HUES64 (cell line): ENCODE measurements at regions not wholly inside any gene's neighbourhood (a gene's known extent, or its start where the extent isn't known, plus 50 kb on each side); places are given as distances from the start of the nearest gene placed in this dataset.

ENCODE experiments used
- H3K27ac ChIP-seq: 2 replicates; pipeline ENCODE4 v1.7.0; 2013; ENCODE audit warnings: low read depth, low read length, inconsistent platforms
- H3K27me3 ChIP-seq: 2 replicates; pipeline ENCODE4 v1.6.1; 2013; ENCODE audit warnings: mild to moderate bottlenecking, low read length; ENCODE audit not compliant: insufficient read depth
- H3K36me3 ChIP-seq: 2 replicates; pipeline ENCODE4 v1.6.1; 2013; ENCODE audit warnings: mild to moderate bottlenecking, low read length; ENCODE audit not compliant: insufficient read depth
- H3K4me1 ChIP-seq: 2 replicates; pipeline ENCODE4 v1.6.1; 2013; ENCODE audit warnings: mild to moderate bottlenecking, low read length, moderate library complexity; ENCODE audit not compliant: insufficient read depth
- H3K4me3 ChIP-seq: 2 replicates; pipeline ENCODE4 v1.5.1; 2013; ENCODE audit warnings: mild to moderate bottlenecking, low read length, moderate library complexity
- H3K9ac ChIP-seq: 2 replicates; pipeline ENCODE4 v1.6.1; 2013; ENCODE audit warnings: mild to moderate bottlenecking, low read depth, low read length
- H3K9me3 ChIP-seq: 2 replicates; pipeline ENCODE4 v1.6.1; 2013; ENCODE audit warnings: low read depth, low read length; ENCODE audit not compliant: insufficient read depth
- whole genome bisulfite sequencing: fragments of 150-250, 120-280 bp; methylation state at CpG from one replicate; pipeline ENCODE4 v1.1.7; 2013; ENCODE audit warnings: missing lambda C conversion rate; 5-methylcytosine and 5-hydroxymethylcytosine counted together

DNA sequence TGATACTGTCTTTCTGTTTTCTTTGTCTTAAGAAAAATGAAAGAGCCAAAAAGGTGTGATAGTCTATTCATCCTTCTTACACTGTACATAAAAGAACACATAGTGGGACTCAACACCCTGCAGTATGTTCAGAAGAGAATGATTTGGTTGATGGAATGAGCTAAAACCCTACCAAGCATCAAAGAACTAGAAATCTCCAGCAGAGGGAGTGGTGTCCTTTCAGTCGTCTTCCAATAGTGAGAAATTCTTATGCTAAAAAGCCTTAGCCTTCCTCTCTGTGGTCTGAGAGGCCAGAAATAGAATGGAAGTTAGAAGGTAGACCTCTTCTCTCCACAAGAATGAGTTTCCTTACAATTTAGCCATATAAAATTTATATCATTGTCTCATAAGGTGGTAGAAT lies 393.4 kb upstream of the SEL1L start:
- no peak overlapping the region for H3K9ac ChIP-seq
- H3K4me1 ChIP-seq: no peaks in the 10 kb centered on the region; the same call in 1 of the 2 replicates
- no peaks in the 10 kb centered on the region for H3K9me3 ChIP-seq
- no peak overlapping the region for H3K27ac ChIP-seq
- WGBS: 17% methylated on average over 1 of the region's 1 CpG
- H3K27me3 ChIP-seq: no peaks in the 10 kb centered on the region
- H3K4me3 ChIP-seq: no peak overlapping the region
- no peaks in the 10 kb centered on the region for H3K36me3 ChIP-seq

DNA sequence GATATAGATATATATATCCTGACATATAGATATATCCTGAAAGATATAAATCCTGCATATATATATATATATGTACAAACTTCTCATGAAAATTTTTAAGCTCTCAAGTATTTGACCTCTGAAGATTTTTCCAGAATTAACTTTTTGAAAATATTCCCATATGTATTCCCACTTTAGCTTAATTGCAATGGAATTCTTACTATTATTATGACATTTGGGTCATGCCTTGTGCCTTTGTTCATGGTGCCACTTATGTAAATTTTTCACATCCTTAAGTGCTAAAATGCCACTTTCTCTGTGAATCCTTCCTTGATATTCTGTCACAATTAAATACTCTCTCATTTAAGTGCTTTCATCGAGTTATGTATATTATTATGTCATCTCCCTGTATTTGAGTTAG lies 398.2 kb upstream of the SEL1L start:
- no CpG with 5 or more reads among the region's 1 CpG for WGBS
- Histone ChIP-seq H3K36me3 (no peaks in the 10 kb centered on the region), H3K27me3 (no peaks in the 10 kb centered on the region), H3K4me1 (no peaks in the 10 kb centered on the region; the same call in 1 of the 2 replicates), H3K9me3 (no peaks in the 10 kb centered on the region), H3K27ac (no peak overlapping the region), H3K4me3 (no peak overlapping the region), H3K9ac (no peak overlapping the region)

GRCh38 chr14:81936348-81936747 lies 402.7 kb upstream of the SEL1L start:
- Histone ChIP-seq H3K27me3 (no peaks in the 10 kb centered on the region), H3K36me3 (no peaks in the 10 kb centered on the region), H3K9me3 (no peaks in the 10 kb centered on the region), H3K4me3 (no peak overlapping the region), H3K9ac (no peak overlapping the region), H3K4me1 (peaks cover 6% of the 10 kb centered on the region; the same call in 1 of the 2 replicates), H3K27ac (no peak overlapping the region)
- WGBS: 41% methylated on average over 1 of the region's 1 CpG

- H3K27ac ChIP-seq: no peak overlapping the region
- peaks cover 6% of the 10 kb centered on the region; the same call in 1 of the 2 replicates for H3K4me1 ChIP-seq
- no peak overlapping the region for H3K4me3 ChIP-seq
- H3K9me3 ChIP-seq: no peaks in the 10 kb centered on the region
- H3K9ac ChIP-seq: no peak overlapping the region
- WGBS: 94% methylated on average over 1 of the region's 1 CpG
- no peaks in the 10 kb centered on the region for H3K36me3 ChIP-seq
- no peaks in the 10 kb centered on the region for H3K27me3 ChIP-seq
These were observed 403.2 kb upstream of the SEL1L start for GRCh38 chr14:81936902-81937301.

DNA sequence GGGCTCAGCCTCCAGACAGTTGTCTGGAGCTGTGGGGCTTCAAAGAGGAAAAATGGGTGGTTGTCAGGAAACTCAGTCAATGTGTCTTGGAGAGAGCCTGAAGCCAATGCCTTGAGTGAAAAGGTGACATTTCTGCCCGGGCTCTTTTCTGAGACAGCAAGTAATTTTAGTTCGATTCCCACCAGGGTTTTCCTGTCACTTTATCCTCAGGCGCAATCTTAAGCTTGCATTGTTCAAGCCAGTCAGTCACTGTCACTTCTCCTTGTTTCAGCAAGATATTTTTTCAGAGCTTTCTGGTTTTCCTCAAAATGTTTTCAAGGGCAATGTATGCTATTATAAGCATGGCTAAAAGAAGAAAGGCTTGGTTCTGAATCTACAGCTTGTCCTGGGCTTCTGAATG lies 404.7 kb upstream of the SEL1L start:
- peaks cover 6% of the 10 kb centered on the region; the same call in 1 of the 2 replicates for H3K4me1 ChIP-seq
- no peak overlapping the region for H3K9ac ChIP-seq
- H3K9me3 ChIP-seq: no peaks in the 10 kb centered on the region
- no peak overlapping the region for H3K27ac ChIP-seq
- no peaks in the 10 kb centered on the region for H3K27me3 ChIP-seq
- H3K36me3 ChIP-seq: no peaks in the 10 kb centered on the region
- H3K4me3 ChIP-seq: no peak overlapping the region
- 93% methylated on average over 3 of the region's 3 CpGs for WGBS

DNA sequence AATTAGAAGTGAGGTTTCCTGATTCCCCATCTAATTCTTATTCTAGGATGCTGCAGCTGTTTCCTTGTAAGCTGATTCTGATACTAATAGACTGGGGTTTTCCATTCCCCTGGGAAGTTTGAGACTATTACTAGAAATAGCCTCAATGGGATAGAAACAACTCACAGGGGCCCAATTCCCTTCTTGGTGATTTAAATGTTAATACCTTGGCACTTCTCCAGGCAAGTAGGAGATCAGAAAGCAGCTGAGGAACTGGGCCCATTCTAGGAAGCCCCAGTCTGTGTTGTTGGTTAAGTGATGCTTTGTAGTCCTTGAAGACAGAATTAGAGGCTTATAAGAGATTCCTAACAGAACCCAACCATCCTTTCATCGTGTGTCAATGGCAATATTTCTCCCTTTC lies 407.0 kb upstream of the SEL1L start:
- Histone ChIP-seq H3K27ac (no peak overlapping the region), H3K27me3 (no peaks in the 10 kb centered on the region), H3K9ac (no peak overlapping the region), H3K4me3 (no peak overlapping the region), H3K36me3 (no peaks in the 10 kb centered on the region), H3K9me3 (no peaks in the 10 kb centered on the region), H3K4me1 (peaks cover 6% of the 10 kb centered on the region; the same call in 1 of the 2 replicates)
- WGBS: 79% methylated on average over 1 of the region's 1 CpG

DNA sequence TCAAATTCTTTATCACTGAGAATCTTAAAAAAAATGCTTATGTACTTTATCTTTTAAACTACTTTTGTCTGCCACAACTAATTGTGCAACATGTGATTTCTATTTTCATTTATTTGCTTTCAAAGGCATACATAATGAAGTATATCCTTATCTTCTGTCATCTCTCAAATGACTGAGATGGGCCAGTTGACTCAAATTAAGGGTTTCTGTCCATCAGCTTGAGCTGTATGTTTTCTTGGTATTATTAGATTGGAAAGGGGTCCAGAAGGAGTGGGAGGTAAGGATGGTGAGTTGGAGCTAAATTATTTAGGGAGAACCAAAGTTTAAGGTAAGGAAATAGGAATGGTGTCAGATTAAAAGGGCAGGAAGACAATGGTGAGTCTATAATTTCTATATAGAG lies 408.4 kb upstream of the SEL1L start:
- no peak overlapping the region for H3K4me3 ChIP-seq

DNA sequence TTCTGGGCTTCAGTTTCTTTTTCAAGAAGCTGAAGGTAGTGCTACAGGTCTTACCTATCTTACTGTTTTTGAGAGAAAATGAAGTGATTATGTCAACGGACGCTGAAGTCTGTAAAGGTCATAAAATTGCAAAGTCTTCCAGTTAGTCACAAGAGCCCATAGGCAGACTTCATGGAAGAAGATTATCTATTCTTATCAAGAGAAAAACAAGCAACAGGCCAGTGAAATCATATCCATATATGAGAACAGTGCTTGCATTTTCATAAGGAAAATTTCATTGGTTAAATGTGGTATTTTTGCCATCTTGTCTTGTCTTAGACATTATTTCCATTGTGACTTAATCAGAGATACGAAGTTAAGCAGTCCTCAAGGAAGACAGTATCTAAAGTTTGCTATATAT lies 412.7 kb upstream of the SEL1L start:
- 89% methylated on average over 3 of the region's 3 CpGs for WGBS
- Histone ChIP-seq H3K36me3 (no peaks in the 10 kb centered on the region), H3K9ac (no peak overlapping the region), H3K27ac (no peak overlapping the region), H3K4me1 (no peaks in the 10 kb centered on the region; the same call in 1 of the 2 replicates), H3K4me3 (no peak overlapping the region), H3K27me3 (no peaks in the 10 kb centered on the region), H3K9me3 (no peaks in the 10 kb centered on the region)

More for the DNA sequence above, 408.4 kb upstream of the SEL1L start:
- Histone ChIP-seq H3K4me1 (peaks cover 6% of the 10 kb centered on the region), H3K36me3 (no peaks in the 10 kb centered on the region), H3K27ac (no peak overlapping the region), H3K9ac (no peak overlapping the region), H3K9me3 (no peaks in the 10 kb centered on the region), H3K27me3 (no peaks in the 10 kb centered on the region)

DNA sequence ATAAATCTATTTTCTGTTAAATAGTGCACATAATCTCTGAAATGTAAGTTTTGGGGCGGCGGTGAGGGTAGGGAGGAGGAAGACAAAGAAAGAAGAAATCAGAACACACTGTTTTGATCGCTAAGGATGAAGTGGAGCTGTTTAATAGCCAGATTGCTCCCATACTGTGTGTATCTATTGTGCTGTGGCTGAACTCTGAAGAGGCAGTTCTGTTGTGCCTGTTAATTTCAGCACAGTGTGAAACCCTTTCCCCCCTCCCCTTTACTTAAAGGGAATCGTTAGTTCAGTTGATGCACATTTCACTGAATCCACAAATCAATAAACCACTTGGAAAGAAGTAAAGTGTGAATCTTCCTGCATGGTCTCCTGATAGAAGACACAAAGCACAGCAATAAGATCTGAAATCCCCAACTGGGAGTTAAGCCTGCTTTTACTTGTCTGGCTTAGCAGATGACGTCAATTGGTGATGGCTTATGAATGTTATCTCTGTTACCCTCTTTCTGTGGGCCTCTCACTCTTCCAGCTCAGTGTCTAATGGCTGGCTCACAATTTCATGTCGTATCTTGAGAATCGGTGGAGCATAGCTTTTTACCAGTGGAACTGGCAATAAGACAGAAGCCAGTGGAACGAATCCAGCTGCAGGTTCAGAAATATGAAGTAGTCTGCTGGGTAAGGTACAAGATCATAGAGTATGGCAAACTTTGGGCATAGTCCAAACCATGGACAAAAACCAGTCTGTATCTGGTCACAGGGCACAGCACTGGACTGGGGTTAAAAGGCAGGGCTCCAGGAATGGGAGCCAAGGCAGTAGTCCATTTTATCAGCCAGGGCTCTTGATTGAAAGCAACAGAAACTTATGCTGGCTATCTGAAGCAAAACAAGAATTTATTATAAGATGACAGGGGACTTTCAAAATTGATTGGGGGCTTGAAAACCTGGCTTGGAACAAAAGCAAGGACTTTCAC lies 413.5 kb upstream of the SEL1L start:
- no peak overlapping the region for H3K4me3 ChIP-seq
- no peak overlapping the region for H3K9ac ChIP-seq
- H3K4me1 ChIP-seq: no peaks in the 10 kb centered on the region; the same call in 1 of the 2 replicates
- no peaks in the 10 kb centered on the region for H3K36me3 ChIP-seq
- H3K27ac ChIP-seq: no peak overlapping the region
- H3K9me3 ChIP-seq: no peaks in the 10 kb centered on the region
- WGBS: 82% methylated on average over 8 of the region's 8 CpGs
- no peaks in the 10 kb centered on the region for H3K27me3 ChIP-seq

DNA sequence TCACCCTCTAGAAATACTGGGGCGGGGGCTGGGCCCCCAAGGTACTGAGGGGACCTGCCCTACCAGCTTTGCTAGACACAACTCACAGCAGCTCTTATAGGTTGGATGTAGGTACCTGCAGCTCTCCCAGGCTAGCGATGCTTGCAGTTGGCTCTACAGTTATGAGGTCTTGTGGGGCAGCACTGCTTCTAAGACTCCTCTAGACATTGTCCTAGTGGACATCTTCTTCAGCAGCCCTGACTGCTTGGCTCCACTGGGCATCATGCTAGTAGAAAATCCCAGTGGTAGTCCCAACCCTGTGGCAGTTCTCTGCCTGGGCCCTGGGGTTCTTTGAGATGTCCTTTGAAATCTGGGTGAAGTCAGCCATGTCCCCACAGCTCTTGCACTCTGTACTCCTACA lies 419.3 kb upstream of the SEL1L start:
- H3K27ac ChIP-seq: no peak overlapping the region
- H3K9ac ChIP-seq: no peak overlapping the region
- no peaks in the 10 kb centered on the region; the same call in 1 of the 2 replicates for H3K27me3 ChIP-seq
- no peaks in the 10 kb centered on the region for H3K36me3 ChIP-seq
- no peak overlapping the region for H3K4me3 ChIP-seq
- peaks cover 6% of the 10 kb centered on the region; the same call in 1 of the 2 replicates for H3K4me1 ChIP-seq
- WGBS: 97% methylated on average over 2 of the region's 2 CpGs
- no peaks in the 10 kb centered on the region for H3K9me3 ChIP-seq

- Histone ChIP-seq H3K9ac (no peak overlapping the region), H3K27ac (no peak overlapping the region), H3K4me3 (no peak overlapping the region), H3K36me3 (no peaks in the 10 kb centered on the region), H3K27me3 (no peaks in the 10 kb centered on the region; the same call in 1 of the 2 replicates), H3K4me1 (peaks cover 6% of the 10 kb centered on the region; the same call in 1 of the 2 replicates), H3K9me3 (no peaks in the 10 kb centered on the region)
- 78% methylated on average over 3 of the region's 3 CpGs for WGBS
These were observed 419.8 kb upstream of the SEL1L start for GRCh38 chr14:81953419-81953818.
